Lower leg skin (tissue), 3 donors: ENCODE measurements at regions not wholly inside any gene's neighbourhood (a gene's known extent, or its start where the extent isn't known, plus 50 kb on each side); places are given as distances from the start of the nearest gene placed in this dataset.

ENCODE experiments used
- CTCF ChIP-seq, 3 donors: fragments of 450-650 bp; IDR thresholded peaks; one replicate each; pipeline ENCODE4 v1.5.1; 2016; ENCODE audit warnings: antibody characterized with exemption in 3 of 3, mild to moderate bottlenecking in 3 of 3, moderate library complexity in 2 of 3
- POLR2A ChIP-seq, 2 donors: fragments of 450-650 bp; IDR thresholded peaks; one replicate each; pipeline ENCODE4 v1.6.1; 2016 to 2017; ENCODE audit warnings: antibody characterized with exemption in 2 of 2, mild to moderate bottlenecking in 1 of 2, moderate library complexity in 1 of 2

- TF ChIP-seq CTCF (IDR thresholded peaks at IDR 0.05) (no peak), POLR2A (IDR thresholded peaks at IDR 0.05) (no peak)
Observed at GRCh38 chr3:150216041-150216811, 191.9 kb upstream of the TSC22D2 start.
